HG02798 (cell line): ENCODE measurements at regions not wholly inside any gene's neighbourhood (a gene's known extent, or its start where the extent isn't known, plus 50 kb on each side); places are given as distances from the start of the nearest gene placed in this dataset.
"Not testable (repeated sequence)": the region's sequence is repeated elsewhere in the genome, so short reads cannot be mapped to it uniquely, and the experiment has no call there.

Source experiments
- ATAC-seq: cut with Tn5 transposase; IDR thresholded peaks from one replicate; pipeline ENCODE4 v1.9.1; 2021; ENCODE audit warnings: mild to moderate bottlenecking; ENCODE audit not compliant: unreplicated experiment, poor library complexity

GRCh38 chr13:68995972-68996667 is 1111.5 kb upstream of the ATXN8OS start:
- ATAC-seq: no peak

- no peak for ATAC-seq
Observed at GRCh38 chr13:68993154-68993553, 1114.5 kb upstream of the ATXN8OS start.

- ATAC-seq: no peak
Observed at GRCh38 chr13:68988176-68988575, 1119.5 kb upstream of the ATXN8OS start.

- no peak for ATAC-seq
Observed at GRCh38 chr13:68987585-68987984, 1120.0 kb upstream of the ATXN8OS start.

- no peak for ATAC-seq
Observed at GRCh38 chr13:68984688-68985319, 1122.8 kb upstream of the ATXN8OS start.

- ATAC-seq: no peak
Observed at GRCh38 chr13:68982961-68983619, 1124.5 kb upstream of the ATXN8OS start.

GRCh38 chr13:68976287-68976686 is 1131.3 kb upstream of the ATXN8OS start:
- no peak for ATAC-seq

GRCh38 chr13:68970532-68970931 is 1137.1 kb upstream of the ATXN8OS start:
- no peak for ATAC-seq

GRCh38 chr13:68948586-68948985 is 1159.0 kb upstream of the ATXN8OS start:
- no peak for ATAC-seq

- ATAC-seq: no peak
Observed at GRCh38 chr13:68944272-68944671, 1163.4 kb upstream of the ATXN8OS start.

GRCh38 chr13:68940049-68940448 is 1167.6 kb upstream of the ATXN8OS start:
- ATAC-seq: no peak

GRCh38 chr13:68938639-68939038 is 1169.0 kb upstream of the ATXN8OS start:
- no peak for ATAC-seq

- ATAC-seq: no peak
Observed at GRCh38 chr13:68929075-68929745, 1178.4 kb upstream of the ATXN8OS start.

GRCh38 chr13:68927387-68928026 is 1180.1 kb upstream of the ATXN8OS start:
- no peak for ATAC-seq

- no peak for ATAC-seq
Observed at GRCh38 chr13:68923995-68924394, 1183.6 kb upstream of the ATXN8OS start.

- no peak for ATAC-seq
Observed at GRCh38 chr13:68908879-68909278, 1198.7 kb upstream of the ATXN8OS start.

- no peak for ATAC-seq
Observed at GRCh38 chr13:68905186-68905585, 1202.4 kb upstream of the ATXN8OS start.

- ATAC-seq: no peak
Observed at GRCh38 chr13:68897331-68897928, 1210.2 kb upstream of the ATXN8OS start.

GRCh38 chr13:68895696-68896095 is 1211.9 kb upstream of the ATXN8OS start:
- ATAC-seq: no peak

GRCh38 chr13:68893721-68894120 is 1213.9 kb upstream of the ATXN8OS start:
- not testable (repeated sequence) for ATAC-seq
